Liver (tissue), 7 donors: ENCODE measurements at regions not wholly inside any gene's neighbourhood (a gene's known extent, or its start where the extent isn't known, plus 50 kb on each side); places are given as distances from the start of the nearest gene placed in this dataset.
A peak's percentile ranks its signal among the peaks of the same experiment; 100 is the strongest.

Source experiments
- DNase-seq: peaks from one replicate; pipeline ENCODE4 v3.0.0-alpha.2; 2017; ENCODE audit warnings: low spot score
- H3K27ac ChIP-seq, 2 donors: one replicate each; pipeline ENCODE4 v1.7.0; 2013; ENCODE audit warnings: inconsistent platforms in 2 of 2, low read length in 2 of 2, control low read depth in 1 of 2, low read depth in 1 of 2, mild to moderate bottlenecking in 1 of 2
- H3K27me3 ChIP-seq, 4 donors: one replicate each; pipeline versions ENCODE4 v1.6.1 to v1.7.0; 2013; ENCODE audit warnings: low read length in 3 of 4, inconsistent platforms in 1 of 4, mild to moderate bottlenecking in 1 of 4, moderate library complexity in 1 of 4; ENCODE audit not compliant: control insufficient read depth in 4 of 4, insufficient read depth in 4 of 4
- H3K36me3 ChIP-seq, 4 donors: one replicate each; pipeline versions ENCODE4 v1.6.1 to v1.7.0; 2013; ENCODE audit warnings: low read length in 3 of 4, mild to moderate bottlenecking in 3 of 4, low read depth in 1 of 4, moderate library complexity in 1 of 4; ENCODE audit not compliant: control insufficient read depth in 4 of 4, insufficient read depth in 3 of 4
- H3K4me1 ChIP-seq, 4 donors: one replicate each; pipeline versions ENCODE4 v1.6.1 to v1.7.0; 2013; ENCODE audit warnings: low read length in 3 of 4, mild to moderate bottlenecking in 3 of 4, moderate library complexity in 1 of 4; ENCODE audit not compliant: control insufficient read depth in 4 of 4, insufficient read depth in 4 of 4
- H3K4me3 ChIP-seq, 3 donors: one replicate each; pipeline versions ENCODE4 v1.6.1 to v1.7.0; 2013; ENCODE audit warnings: low read length in 3 of 3, control low read depth in 1 of 3, low read depth in 1 of 3, mild to moderate bottlenecking in 1 of 3
- H3K9ac ChIP-seq, 2 donors: one replicate each; pipeline ENCODE4 v1.7.0; 2013; ENCODE audit warnings: low read length in 2 of 2, mild to moderate bottlenecking in 2 of 2, moderate library complexity in 2 of 2, control low read depth in 1 of 2, low read depth in 1 of 2
- H3K9me3 ChIP-seq, 4 donors: one replicate each; pipeline versions ENCODE4 v1.6.1 to v1.7.0; 2013; ENCODE audit warnings: low read length in 3 of 4; ENCODE audit not compliant: control insufficient read depth in 4 of 4
- ATF3 ChIP-seq: IDR thresholded peaks from 2 replicates; pipeline ENCODE4 v1.6.1; 2016; ENCODE audit warnings: antibody characterized with exemption
- FOXA1 ChIP-seq: IDR thresholded peaks from 2 replicates; pipeline ENCODE4 v1.6.1; 2016; ENCODE audit warnings: antibody characterized with exemption
- FOXA2 ChIP-seq: IDR thresholded peaks from 2 replicates; pipeline ENCODE4 v1.6.1; 2016; ENCODE audit warnings: antibody characterized with exemption
- GABPA ChIP-seq, 2 donors: IDR thresholded peaks in 1 of 2; conservative IDR thresholded peaks in 1 of 2; 2 replicates each; pipeline ENCODE4 v1.6.1; 2016; ENCODE audit warnings: antibody characterized with exemption in 2 of 2, mild to moderate bottlenecking in 1 of 2, moderate library complexity in 1 of 2
- HNF4A ChIP-seq, 2 donors: conservative IDR thresholded peaks; 2 replicates each; pipeline ENCODE4 v1.6.1; 2016; ENCODE audit warnings: antibody characterized with exemption in 2 of 2, mild to moderate bottlenecking in 2 of 2
- HNF4G ChIP-seq: IDR thresholded peaks from 2 replicates; pipeline ENCODE4 v1.6.1; 2016; ENCODE audit warnings: antibody characterized with exemption
- JUND ChIP-seq, 2 donors: IDR thresholded peaks; 2 replicates each; pipeline ENCODE4 v1.6.1; 2016; ENCODE audit warnings: antibody characterized with exemption in 2 of 2
- MAX ChIP-seq: IDR thresholded peaks from 2 replicates; pipeline ENCODE4 v1.6.1; 2016; ENCODE audit warnings: antibody characterized with exemption
- NR2F2 ChIP-seq: IDR thresholded peaks from 2 replicates; pipeline ENCODE4 v1.6.1; 2016; ENCODE audit warnings: antibody characterized with exemption
- RAD21 ChIP-seq, 2 donors: IDR thresholded peaks; 2 replicates each; pipeline ENCODE4 v1.6.1; 2016; ENCODE audit warnings: antibody characterized with exemption in 2 of 2, mild to moderate bottlenecking in 2 of 2
- REST ChIP-seq: IDR thresholded peaks from 2 replicates; pipeline ENCODE4 v1.6.1; 2016; ENCODE audit warnings: antibody characterized with exemption, mild to moderate bottlenecking
- RXRA ChIP-seq, 2 donors: IDR thresholded peaks; 2 replicates each; pipeline ENCODE4 v1.6.1; 2017 to 2018; ENCODE audit warnings: antibody characterized with exemption in 2 of 2, mild to moderate bottlenecking in 1 of 2
- YY1 ChIP-seq: IDR thresholded peaks from 2 replicates; pipeline ENCODE4 v1.6.1; 2016; ENCODE audit warnings: antibody characterized with exemption, mild to moderate bottlenecking
- ZBTB33 ChIP-seq: IDR thresholded peaks from 2 replicates; pipeline ENCODE4 v1.6.1; 2016; ENCODE audit warnings: antibody characterized with exemption
- WGBS: extraction: QIAGEN DNeasy Blood & Tissue Kit; methylation state at CpG from one replicate; pipeline ENCODE4 v1.1.7; 2013; 5-methylcytosine and 5-hydroxymethylcytosine counted together
- donor health status: healthy.
- donor health status: healthy.
- donor health status: healthy.
- donor health status: healthy.

- no peak for TF ChIP-seq RAD21 (IDR thresholded peaks at IDR 0.05)
- no peak for TF ChIP-seq RXRA (IDR thresholded peaks at IDR 0.05)
- no peak for TF ChIP-seq JUND (IDR thresholded peaks at IDR 0.05)
- no peak for TF ChIP-seq ATF3
- TF ChIP-seq HNF4A (conservative IDR thresholded peaks at IDR 0.05): no peak
- no peak for TF ChIP-seq NR2F2
- no peak for TF ChIP-seq ZBTB33
These were observed 133.4 kb upstream of the MKLN1 start for GRCh38 chr7:131194070-131194865.

GRCh38 chr7:131196803-131197202 is 130.9 kb upstream of the MKLN1 start:
- 53% methylated on average over 4 of the region's 4 CpGs for WGBS
- no peak overlapping the region for H3K9ac ChIP-seq
- no peaks in the 10 kb centered on the region for H3K9me3 ChIP-seq
- TF ChIP-seq REST: peak; percentile 89
- no peak for TF ChIP-seq HNF4A (conservative IDR thresholded peaks at IDR 0.05)
- H3K27ac ChIP-seq: no peak overlapping the region
- no peaks in the 10 kb centered on the region for H3K4me1 ChIP-seq
- H3K36me3 ChIP-seq: no peaks in the 10 kb centered on the region
- no peak for DNase-seq
- H3K27me3 ChIP-seq: no peaks in the 10 kb centered on the region
- H3K4me3 ChIP-seq: no peak overlapping the region

More at GRCh38 chr7:131194070-131194865, 133.4 kb upstream of the MKLN1 start:
- Histone ChIP-seq H3K36me3 (no peaks in the 10 kb centered on the region), H3K9ac (no peak overlapping the region), H3K4me1 (no peaks in the 10 kb centered on the region), H3K27me3 (no peaks in the 10 kb centered on the region), H3K27ac (no peak overlapping the region), H3K9me3 (no peaks in the 10 kb centered on the region), H3K4me3 (no peak overlapping the region)
- DNase-seq: no peak
- WGBS: 70% methylated on average over 7 of the region's 7 CpGs

- no peak overlapping the region for H3K27ac ChIP-seq
- no peak overlapping the region for H3K4me3 ChIP-seq
- H3K4me1 ChIP-seq: no peaks in the 10 kb centered on the region
- DNase-seq: no peak
- whole genome bisulfite sequencing: 94% methylated on average over 4 of the region's 4 CpGs
- no peaks in the 10 kb centered on the region for H3K36me3 ChIP-seq
- no peaks in the 10 kb centered on the region for H3K9me3 ChIP-seq
- no peaks in the 10 kb centered on the region for H3K27me3 ChIP-seq
- no peak overlapping the region for H3K9ac ChIP-seq
- TF ChIP-seq HNF4A (conservative IDR thresholded peaks at IDR 0.05) (no peak), YY1 (no peak), FOXA1 (no peak), GABPA (IDR thresholded peaks at IDR 0.05 in 1 of 2, conservative IDR thresholded peaks at IDR 0.05 in 1 of 2) (no peak), MAX (no peak), FOXA2 (no peak), JUND (IDR thresholded peaks at IDR 0.05) (no peak), RAD21 (IDR thresholded peaks at IDR 0.05) (no peak), REST (no peak), HNF4G (no peak), RXRA (IDR thresholded peaks at IDR 0.05) (no peak)
These were observed 129.6 kb upstream of the MKLN1 start for GRCh38 chr7:131197920-131198615.
